HCEC 1CT (cell line): ENCODE measurements at regions not wholly inside any gene's neighbourhood (a gene's known extent, or its start where the extent isn't known, plus 50 kb on each side); places are given as distances from the start of the nearest gene placed in this dataset.
"Not testable (repeated sequence)": the region's sequence is repeated elsewhere in the genome, so short reads cannot be mapped to it uniquely, and the experiment has no call there.

Experiments
- DNase-seq: peaks from one replicate; pipeline ENCODE4 v3.0.0-alpha.2; 2017

DNA sequence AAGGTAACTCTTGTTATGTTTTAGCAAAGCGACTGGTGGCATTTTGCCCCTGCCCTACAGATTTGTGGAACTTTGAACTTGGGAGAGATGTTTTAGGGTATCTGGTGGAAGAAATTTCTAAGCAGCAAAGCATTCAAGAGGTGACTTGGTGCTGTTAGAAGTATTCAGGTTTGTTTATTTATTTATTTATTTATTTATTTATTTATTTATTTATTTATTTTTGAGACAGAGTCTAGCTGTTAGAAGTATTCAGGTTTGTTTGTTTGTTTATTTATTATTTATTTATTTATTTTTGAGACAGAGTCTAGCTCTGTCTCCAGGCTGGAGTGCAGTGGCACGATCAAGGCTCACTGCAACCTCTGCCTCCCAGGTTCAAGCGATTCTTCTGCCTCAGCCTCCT lies 89.8 kb upstream of the DDHD1 start:
- not testable (repeated sequence) for DNase-seq

DNA sequence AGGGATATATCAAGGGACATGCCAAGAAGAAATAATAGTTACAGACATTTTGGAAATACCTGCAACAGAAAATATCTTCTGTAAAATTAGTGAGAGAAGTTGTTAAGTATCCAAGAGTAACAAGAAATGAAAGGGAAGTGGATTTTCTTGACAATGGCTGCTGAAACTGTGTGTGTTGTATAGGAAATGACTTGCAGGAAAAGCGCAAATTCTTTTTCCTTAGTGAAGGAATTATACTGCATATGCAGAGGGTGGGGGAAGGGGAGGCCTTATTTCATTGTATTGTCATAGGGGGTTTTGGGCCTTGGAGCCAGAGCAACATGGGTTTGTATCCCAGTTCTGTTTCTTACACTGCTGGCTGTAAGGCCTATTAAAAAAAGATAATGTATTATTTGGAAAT lies 84.4 kb upstream of the DDHD1 start:
- no peak for DNase-seq

DNA sequence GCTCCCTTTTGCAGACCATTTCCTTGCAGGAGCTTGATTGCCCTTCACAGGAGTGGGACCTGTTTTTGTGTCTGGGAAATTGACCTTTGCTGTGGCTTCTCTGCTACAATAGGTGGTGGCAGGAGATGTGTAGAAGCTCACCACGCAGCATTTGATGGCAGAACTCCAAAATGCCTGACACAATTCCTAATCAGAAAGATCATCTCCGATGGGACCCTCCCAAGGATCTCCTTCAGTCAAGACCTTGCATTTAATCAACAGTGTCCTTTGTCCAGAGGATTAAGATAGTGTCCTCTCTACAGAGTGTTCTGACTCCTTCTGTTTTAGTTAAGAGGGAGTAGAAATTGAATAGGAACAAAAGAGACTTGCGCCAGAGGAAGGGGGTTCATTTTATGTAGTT lies 83.6 kb upstream of the DDHD1 start:
- no peak for DNase-seq

DNA sequence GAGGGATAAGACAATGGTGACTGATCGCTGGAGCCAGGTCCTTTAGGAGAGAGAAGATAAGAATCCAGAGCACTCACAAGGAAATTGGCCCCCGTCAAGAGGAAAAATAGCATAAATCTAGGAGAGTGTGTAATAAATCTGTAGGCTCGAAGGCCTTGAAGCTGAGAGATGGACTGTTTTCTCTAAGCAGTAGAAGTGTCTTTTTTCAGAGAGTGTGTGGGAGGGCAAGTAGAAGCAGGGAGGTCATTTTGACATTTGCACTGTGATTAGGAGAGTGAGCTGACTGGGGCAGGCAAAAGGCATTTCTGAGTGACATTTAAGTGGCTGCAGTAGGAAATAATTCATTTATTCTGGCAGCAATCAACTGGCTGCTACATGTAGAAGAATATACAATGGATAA lies 78.0 kb upstream of the DDHD1 start:
- DNase-seq = no peak

DNA sequence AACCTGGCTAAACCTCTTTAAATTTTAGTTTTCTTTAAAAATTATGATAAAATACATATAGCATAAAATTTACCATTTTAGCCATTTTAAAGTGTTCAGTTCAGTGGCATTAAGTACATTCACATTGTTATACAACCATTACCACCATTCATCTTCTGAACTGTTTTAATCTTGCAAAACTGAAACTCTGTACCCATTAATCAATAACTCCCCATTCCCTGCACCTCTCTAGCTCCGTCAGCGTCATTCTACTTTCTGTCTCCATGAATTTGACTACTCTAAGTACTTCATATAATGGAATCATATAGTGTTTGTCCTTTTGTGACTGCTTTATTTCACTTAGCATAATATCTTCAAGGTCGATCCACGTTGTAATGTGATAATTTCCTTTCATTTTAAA lies 75.8 kb upstream of the DDHD1 start:
- DNase-seq = no peak

DNA sequence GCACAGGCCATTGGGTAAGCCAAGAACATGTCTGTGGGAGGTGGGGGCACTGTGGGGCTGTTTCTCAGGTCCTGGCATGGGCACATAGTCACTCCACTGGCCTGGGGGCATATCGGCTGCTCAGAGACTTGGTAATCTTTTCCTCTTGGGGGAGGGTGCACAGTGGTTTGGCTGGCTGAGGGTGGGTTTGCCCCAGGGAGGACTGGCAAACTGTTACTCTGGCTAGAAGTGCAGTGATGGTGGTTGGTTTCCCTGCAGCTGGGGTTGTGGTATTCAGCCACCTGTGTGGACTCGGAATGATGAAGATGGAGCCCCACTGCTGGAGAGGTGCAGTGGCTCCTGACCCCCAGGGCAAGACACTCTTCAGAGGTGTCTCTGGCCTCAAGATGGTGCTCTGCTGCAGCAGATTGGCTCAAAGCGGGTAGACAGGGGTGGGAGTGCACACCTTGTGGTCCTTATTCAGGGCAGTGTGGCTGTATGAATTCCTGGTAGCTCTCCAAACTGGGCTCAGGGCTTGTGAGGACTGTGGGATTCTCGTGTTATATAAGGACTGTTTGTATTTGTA lies 74.1 kb upstream of the DDHD1 start:
- DNase-seq = no peak

DNA sequence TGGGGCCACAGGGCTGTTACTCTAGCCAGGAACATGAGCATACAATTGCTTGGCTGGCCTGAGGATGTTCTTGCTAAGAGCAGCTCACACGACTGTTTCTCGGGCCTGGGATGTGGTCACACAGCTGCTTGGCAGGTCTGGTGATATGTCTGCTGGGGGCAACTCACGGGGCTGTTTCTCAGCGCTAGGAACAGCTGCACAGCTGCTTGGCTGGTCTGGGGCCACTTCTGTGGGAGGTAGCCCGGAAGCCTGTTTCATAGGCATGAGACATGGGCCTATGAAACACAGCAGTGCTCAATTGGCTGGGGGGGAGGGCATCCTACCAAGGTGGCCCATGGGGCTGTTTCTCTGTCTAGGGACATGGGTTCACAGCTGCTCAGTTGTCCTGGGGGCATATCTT lies 73.4 kb upstream of the DDHD1 start:
- peak; percentile 12 for DNase-seq

DNA sequence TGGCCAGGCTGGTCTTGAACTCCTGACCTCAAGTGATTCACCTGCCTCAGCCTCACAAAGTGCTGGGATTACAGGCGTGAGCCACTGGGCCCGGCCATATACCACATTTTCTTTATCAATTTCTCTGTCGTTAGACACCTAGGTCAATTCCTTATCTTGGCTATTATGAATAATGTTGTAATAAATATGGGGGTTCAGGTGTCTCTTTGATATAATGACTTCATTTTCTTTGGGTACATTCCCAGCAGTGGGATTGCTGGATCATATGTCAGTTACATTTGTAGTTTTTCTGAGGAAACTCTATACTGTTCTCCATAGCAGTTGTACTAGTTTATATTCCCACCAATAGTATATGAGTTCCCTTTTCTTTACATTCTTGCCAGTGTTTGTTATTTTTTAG lies 67.8 kb upstream of the DDHD1 start:
- no peak for DNase-seq

DNA sequence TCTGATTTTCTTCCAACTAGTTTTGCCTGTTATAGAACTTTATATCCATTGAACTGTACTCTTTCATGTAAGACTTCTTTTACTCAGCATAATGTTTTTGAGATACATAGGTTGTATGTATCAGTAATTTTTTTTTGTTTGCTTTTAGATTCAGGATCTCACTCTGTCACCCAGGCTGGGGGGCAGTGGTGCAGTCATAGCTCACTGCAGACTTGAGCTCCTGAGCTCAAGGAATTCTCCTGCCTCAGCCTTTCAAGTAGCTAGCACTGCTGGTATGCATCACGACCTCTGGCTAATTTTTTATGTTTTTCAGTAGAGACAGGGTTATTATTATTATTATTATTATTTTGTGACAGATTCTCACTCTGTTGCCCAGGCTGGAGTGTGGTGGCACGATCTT lies 65.0 kb upstream of the DDHD1 start:
- no peak for DNase-seq

DNA sequence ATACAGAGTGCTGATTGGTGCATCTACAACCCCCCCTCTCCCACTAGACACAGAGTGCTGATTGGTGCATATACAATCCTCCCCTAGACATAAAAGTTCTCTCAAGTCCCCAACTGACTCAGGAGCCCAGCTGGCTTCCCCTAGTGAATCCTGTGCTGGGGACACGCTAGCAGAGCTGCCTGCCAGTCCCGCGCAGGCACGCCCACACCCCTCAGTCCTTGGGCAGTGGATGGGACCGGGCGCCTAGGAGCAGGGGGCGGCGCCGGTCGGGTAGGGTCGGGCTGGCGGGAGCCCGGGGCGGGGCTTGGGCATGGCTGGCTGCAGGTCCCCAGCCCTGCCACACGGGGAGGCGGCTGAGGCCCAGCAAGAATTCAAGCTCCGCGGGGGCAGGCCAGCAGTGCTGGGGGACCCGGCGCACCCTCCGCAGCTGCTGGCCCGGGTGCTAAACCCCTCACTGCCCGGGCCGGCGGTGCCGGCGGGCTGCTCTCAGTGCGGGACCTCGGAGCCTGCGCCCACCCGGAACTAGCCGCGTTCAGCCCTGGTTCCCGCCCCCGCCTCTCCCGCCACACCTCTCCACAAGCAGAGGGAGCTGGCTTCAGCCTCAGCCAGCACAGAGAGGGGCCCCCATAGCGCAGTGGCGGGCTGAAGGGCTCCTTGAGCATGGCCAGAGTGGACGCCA lies 64.3 kb upstream of the DDHD1 start:
- DNase-seq = peak; percentile 52

DNA sequence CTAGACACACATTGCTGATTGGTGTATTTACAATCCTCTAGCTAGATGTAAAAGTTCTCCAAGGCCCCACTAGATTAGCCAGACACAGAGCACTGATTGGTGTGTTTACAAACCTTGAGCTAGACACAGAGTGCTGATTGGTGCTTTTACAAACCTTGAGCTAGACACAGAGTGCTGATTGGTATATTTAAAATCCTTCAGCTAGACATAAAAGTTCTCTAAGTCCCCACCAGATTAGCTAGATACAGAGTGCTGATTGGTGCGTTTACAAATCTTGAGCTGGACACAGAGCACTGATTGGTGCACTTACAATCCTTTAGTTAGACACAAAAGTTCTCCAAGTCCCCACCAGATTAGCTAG lies 63.8 kb upstream of the DDHD1 start:
- not testable (repeated sequence) for DNase-seq

DNA sequence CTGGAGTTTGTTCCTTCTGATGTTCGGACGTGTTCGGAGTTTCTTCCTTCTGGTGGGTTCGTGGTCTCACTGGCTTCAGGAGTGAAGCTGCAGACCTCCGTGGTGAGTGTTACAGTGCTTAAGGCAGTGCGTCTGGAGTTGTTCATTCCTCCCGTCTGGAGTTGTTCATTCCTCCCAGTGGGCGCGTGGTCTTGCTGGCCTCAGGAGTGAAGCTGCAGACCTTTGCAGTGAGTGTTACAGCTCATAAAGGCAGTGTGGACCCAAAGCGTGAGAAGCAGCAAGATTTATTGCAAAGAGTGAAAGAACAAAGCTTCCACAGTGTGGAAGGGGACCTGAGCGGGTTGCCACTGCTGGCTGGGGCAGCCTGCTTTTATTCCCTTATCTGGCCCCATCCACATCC lies 63.4 kb upstream of the DDHD1 start:
- DNase-seq = not testable (repeated sequence)

DNA sequence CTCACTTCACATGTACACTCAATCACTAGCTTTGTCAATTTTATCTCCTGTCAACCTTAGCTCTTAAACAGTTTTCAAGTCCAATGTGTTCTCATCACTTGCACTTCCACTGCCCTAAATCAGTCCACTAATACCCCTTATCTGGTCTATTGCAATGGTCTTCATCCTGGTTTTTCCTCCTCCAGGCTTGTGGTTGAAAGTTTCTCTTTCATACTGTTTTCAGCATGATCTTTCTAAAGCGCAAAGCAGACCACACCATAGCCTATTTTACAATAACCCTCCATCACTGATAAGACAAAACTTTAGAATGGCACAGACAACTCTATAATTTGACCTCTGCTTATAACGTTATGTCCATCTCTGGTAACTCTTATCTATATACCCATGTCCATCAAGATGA lies 62.0 kb upstream of the DDHD1 start:
- DNase-seq = no peak

DNA sequence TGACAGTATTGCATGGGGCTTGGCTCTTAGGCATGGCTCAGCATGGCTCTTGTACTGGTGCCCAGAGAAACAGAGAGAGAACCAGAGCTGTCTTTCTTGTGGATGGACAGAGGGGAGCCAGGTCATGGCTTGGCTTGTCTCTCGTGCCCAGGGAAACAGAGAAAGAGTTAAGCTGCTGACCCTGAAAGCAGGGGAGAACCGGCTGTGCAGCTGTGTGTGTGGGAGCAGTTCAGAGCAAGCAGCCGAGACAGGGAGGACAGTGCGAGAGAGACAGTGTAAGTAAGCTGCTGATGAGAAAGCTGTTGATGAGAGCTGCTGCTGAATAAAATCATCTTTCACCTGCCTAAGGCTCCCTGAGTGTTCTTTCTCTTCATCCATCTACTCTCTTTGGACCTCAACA lies 61.3 kb upstream of the DDHD1 start:
- no peak for DNase-seq

DNA sequence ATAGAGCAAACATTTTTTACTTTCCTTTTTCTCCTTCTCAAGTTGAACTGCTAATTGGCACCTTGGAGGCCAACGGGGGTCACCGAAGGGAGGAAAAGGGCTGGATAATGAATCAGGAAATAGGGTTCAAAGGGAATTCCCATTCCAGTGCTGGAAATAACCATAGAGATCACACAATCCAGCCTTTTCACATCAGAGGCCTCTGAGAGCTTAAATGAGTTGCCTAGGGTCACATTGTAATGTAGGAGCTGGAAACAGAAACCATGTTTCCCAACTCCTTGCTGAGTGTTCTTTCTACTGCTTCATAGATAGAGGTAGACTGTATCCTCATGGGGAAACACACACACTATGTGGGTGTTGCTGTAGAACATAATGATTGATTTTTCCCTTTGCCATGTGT lies 60.6 kb upstream of the DDHD1 start:
- DNase-seq = no peak

DNA sequence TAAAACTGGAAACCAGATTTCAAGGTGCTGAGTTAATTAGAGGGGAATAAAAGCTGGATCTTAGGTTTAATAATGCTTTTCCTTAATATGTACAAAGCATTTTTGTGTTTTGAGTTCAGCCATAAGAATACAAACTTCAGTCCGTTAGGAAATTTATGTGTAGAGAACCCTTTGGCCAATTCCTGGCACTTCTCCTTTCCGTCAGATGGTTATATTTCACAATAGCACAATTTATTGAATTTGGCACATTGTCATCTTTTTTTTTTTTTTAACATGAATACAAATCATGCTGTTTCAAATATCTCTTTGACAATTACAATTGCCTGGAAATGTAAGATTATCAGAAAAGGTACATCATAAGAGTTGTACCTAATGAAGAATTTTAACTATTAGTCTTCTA lies 56.2 kb upstream of the DDHD1 start:
- peak; percentile 17 for DNase-seq
